H1 (cell line): ENCODE measurements at regions not wholly inside any gene's neighbourhood (a gene's known extent, or its start where the extent isn't known, plus 50 kb on each side); places are given as distances from the start of the nearest gene placed in this dataset.

ENCODE experiments used
- BACH1 ChIP-seq: IDR thresholded peaks from 2 replicates; pipeline ENCODE4 v1.6.1; 2012; ENCODE audit warnings: low read length, improper control_type of control experiment
- BCL11A ChIP-seq, 2 experiments: IDR thresholded peaks; one replicate each; pipeline ENCODE4 v1.6.1; 2011; ENCODE audit warnings: low read depth in 2 of 2, low read length in 2 of 2, mild to moderate bottlenecking in 2 of 2
- CBX5 ChIP-seq: fragments of 300-800, 300-1000 bp; sonication (generic); IDR thresholded peaks from 2 replicates; pipeline ENCODE4 v1.7.1; 2016; ENCODE audit warnings: antibody characterized with exemption, low read length, low read depth
- HDAC2 ChIP-seq, 2 experiments: fragments of 300-600 bp in 1 of 2; sonication (generic) in 1 of 2; IDR thresholded peaks; 2 replicates each; pipeline ENCODE4 v1.6.1; 2011 to 2012; ENCODE audit warnings: low read depth in 2 of 2, low read length in 2 of 2, mild to moderate bottlenecking in 2 of 2, moderate library complexity in 2 of 2, borderline replicate concordance in 1 of 2, inconsistent platforms in 1 of 2
- JUND ChIP-seq: IDR thresholded peaks from 2 replicates; pipeline ENCODE4 v1.6.1; 2011; ENCODE audit warnings: mild to moderate bottlenecking, improper control_type of control experiment, low read length
- KDM5A ChIP-seq: fragments of 200-600 bp; IDR thresholded peaks from 2 replicates; pipeline ENCODE4 v1.7.1; 2012; ENCODE audit warnings: mild to moderate bottlenecking, low read length, inconsistent platforms, mixed read lengths
- SP1 ChIP-seq: IDR thresholded peaks from 2 replicates; pipeline ENCODE4 v1.6.1; 2011; ENCODE audit warnings: low read depth, low read length
- TF ChIP-seq, protein P1 (sequence below): IDR thresholded peaks from 2 replicates; pipeline ENCODE4 v1.6.1; 2011; ENCODE audit warnings: low read length, improper control_type of control experiment

DNA sequence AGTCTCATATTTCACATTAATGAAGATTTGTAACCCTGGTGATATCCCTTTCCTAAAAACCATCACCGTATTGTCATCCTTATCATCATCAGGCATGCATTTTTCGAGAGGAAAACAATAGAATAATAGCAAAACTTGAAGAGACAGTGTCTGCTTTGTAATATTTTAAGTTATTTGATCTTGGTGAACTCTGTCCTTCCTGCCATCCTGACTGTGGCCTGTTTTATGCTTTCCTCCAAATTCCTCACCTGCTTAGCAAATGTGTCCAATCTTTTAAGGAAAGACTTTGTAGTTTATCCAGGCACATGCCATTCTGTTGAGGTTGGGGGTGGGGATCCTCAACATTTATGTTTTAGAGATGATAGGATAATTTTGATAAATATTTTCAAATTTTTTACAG lies 306.1 kb upstream of the COL8A1 start (continued):
- TF ChIP-seq HDAC2 (IDR thresholded peaks at IDR 0.05; ENCODE audit: borderline replicate concordance in 1 of 2, low read depth in 2 of 2, low read length in 2 of 2) (no peak), JUND (no peak), SP1 (no peak), KDM5A (no peak), BACH1 (no peak), BCL11A (IDR thresholded peaks at IDR 0.05; ENCODE audit: low read depth in 2 of 2, low read length in 2 of 2) (no peak), CBX5 (no peak)
- TF ChIP-seq, protein P1, sequence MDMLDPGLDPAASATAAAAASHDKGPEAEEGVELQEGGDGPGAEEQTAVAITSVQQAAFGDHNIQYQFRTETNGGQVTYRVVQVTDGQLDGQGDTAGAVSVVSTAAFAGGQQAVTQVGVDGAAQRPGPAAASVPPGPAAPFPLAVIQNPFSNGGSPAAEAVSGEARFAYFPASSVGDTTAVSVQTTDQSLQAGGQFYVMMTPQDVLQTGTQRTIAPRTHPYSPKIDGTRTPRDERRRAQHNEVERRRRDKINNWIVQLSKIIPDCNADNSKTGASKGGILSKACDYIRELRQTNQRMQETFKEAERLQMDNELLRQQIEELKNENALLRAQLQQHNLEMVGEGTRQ: no peak
